Retinal pigment epithelial cell (primary cell): ENCODE measurements at regions not wholly inside any gene's neighbourhood (a gene's known extent, or its start where the extent isn't known, plus 50 kb on each side); places are given as distances from the start of the nearest gene placed in this dataset.

Experiments used
- DNase-seq: peaks from one replicate; pipeline ENCODE4 v3.0.0-alpha.2; 2010; ENCODE audit warnings: low read depth
- H3K4me3 ChIP-seq: 2 replicates; pipeline ENCODE4 v1.5.1; 2011; ENCODE audit warnings: mild to moderate bottlenecking, low read length, control low read depth, moderate library complexity
- CTCF ChIP-seq: conservative IDR thresholded peaks from 2 replicates; pipeline ENCODE4 v1.5.1; 2011; ENCODE audit warnings: low read depth, low read length, control low read depth, inconsistent platforms

- H3K4me3 ChIP-seq, result no peak overlapping the region
- DNase-seq, result peak; percentile 81
- TF ChIP-seq CTCF, result peak; percentile 93
These were observed 94.1 kb downstream of the SLC25A47 start for GRCh38 chr14:100416921-100417860.

- no peak for DNase-seq
- H3K4me3 ChIP-seq, result no peak overlapping the region
- TF ChIP-seq CTCF, result peak; percentile 47
These were observed 96.7 kb downstream of the SLC25A47 start for GRCh38 chr14:100419856-100420255.

- no peak for TF ChIP-seq CTCF
- no peak for DNase-seq
- no peak overlapping the region for H3K4me3 ChIP-seq
These were observed 98.8 kb downstream of the SLC25A47 start for GRCh38 chr14:100421756-100422470.

GRCh38 chr14:100422556-100423316 is 99.6 kb downstream of the SLC25A47 start:
- TF ChIP-seq CTCF, result no peak
- DNase-seq, result no peak
- no peak overlapping the region for H3K4me3 ChIP-seq

- no peak for TF ChIP-seq CTCF
- H3K4me3 ChIP-seq, result no peak overlapping the region
- DNase-seq, result no peak
These were observed 100.3 kb downstream of the SLC25A47 start for GRCh38 chr14:100423317-100424010.
